NCI-H2081 treated with DMSO at 0.1 percent for 48 hours (cell line): ENCODE measurements at regions not wholly inside any gene's neighbourhood (a gene's known extent, or its start where the extent isn't known, plus 50 kb on each side); places are given as distances from the start of the nearest gene placed in this dataset.

Source experiments
- DNase-seq: peaks from one replicate; lab custom pipeline; 2025; lab: John Stamatoyannopoulos, UW

GRCh38 chr5:71865665-71866320 is 146.7 kb downstream of the CARTPT start:
- DNase-seq, result no peak

GRCh38 chr5:71872311-71872864 is 153.3 kb downstream of the CARTPT start:
- DNase-seq, result no peak

GRCh38 chr5:71873191-71873591 is 154.1 kb downstream of the CARTPT start:
- DNase-seq, result no peak

- no peak for DNase-seq
Observed at GRCh38 chr5:71874521-71874920, 155.4 kb downstream of the CARTPT start.

GRCh38 chr5:71877511-71877910 is 158.4 kb downstream of the CARTPT start:
- DNase-seq, result no peak

- DNase-seq, result no peak
Observed at GRCh38 chr5:71880536-71880935, 161.5 kb downstream of the CARTPT start.

- DNase-seq, result no peak
Observed at GRCh38 chr5:71882826-71883741, 164.0 kb downstream of the CARTPT start.

- no peak for DNase-seq
Observed at GRCh38 chr5:71883742-71884103, 164.6 kb downstream of the CARTPT start.

GRCh38 chr5:71884926-71885325 is 165.9 kb downstream of the CARTPT start:
- DNase-seq, result no peak

- DNase-seq, result no peak
Observed at GRCh38 chr5:71886406-71886805, 167.3 kb downstream of the CARTPT start.

GRCh38 chr5:71887680-71888079 is 168.6 kb downstream of the CARTPT start:
- DNase-seq, result no peak

GRCh38 chr5:71891406-71891805 is 172.3 kb downstream of the CARTPT start:
- no peak for DNase-seq

- no peak for DNase-seq
Observed at GRCh38 chr5:71891856-71892255, 172.8 kb downstream of the CARTPT start.

- DNase-seq, result no peak
Observed at GRCh38 chr5:71892641-71893365, 173.7 kb downstream of the CARTPT start.

- no peak for DNase-seq
Observed at GRCh38 chr5:71893451-71893850, 174.4 kb downstream of the CARTPT start.

GRCh38 chr5:71894091-71894490 is 175.0 kb downstream of the CARTPT start:
- DNase-seq, result no peak

GRCh38 chr5:71895546-71895945 is 176.5 kb downstream of the CARTPT start:
- no peak for DNase-seq

GRCh38 chr5:71899865-71900342 is 180.8 kb downstream of the CARTPT start:
- no peak for DNase-seq

GRCh38 chr5:71903808-71904207 is 184.7 kb downstream of the CARTPT start:
- peak; percentile 14 for DNase-seq

- DNase-seq, result no peak
Observed at GRCh38 chr5:71904852-71905251, 185.8 kb downstream of the CARTPT start.

- peak; percentile 91 for DNase-seq
Observed at GRCh38 chr5:71905834-71906711, 187.0 kb downstream of the CARTPT start.
